RPMI8226 (cell line): ENCODE measurements at regions not wholly inside any gene's neighbourhood (a gene's known extent, or its start where the extent isn't known, plus 50 kb on each side); places are given as distances from the start of the nearest gene placed in this dataset.
"Not testable (repeated sequence)": the region's sequence is repeated elsewhere in the genome, so short reads cannot be mapped to it uniquely, and the experiment has no call there.

Source experiments
- DNase-seq: peaks from one replicate; pipeline ENCODE4 v3.0.0-alpha.2; 2015

GRCh38 chr15:30688684-30689083 lies 62.8 kb downstream of the ARHGAP11B start:
- DNase-seq: not testable (repeated sequence)

- DNase-seq: not testable (repeated sequence)
Observed at GRCh38 chr15:30690153-30690552, 64.2 kb downstream of the ARHGAP11B start.

- DNase-seq: not testable (repeated sequence)
Observed at GRCh38 chr15:30695811-30696210, 69.9 kb downstream of the ARHGAP11B start.

- DNase-seq: not testable (repeated sequence)
Observed at GRCh38 chr15:30696439-30697314, 70.7 kb downstream of the ARHGAP11B start.

GRCh38 chr15:30697315-30697685 lies 71.4 kb downstream of the ARHGAP11B start:
- not testable (repeated sequence) for DNase-seq

- not testable (repeated sequence) for DNase-seq
Observed at GRCh38 chr15:30700006-30700597, 74.2 kb downstream of the ARHGAP11B start.

- DNase-seq: not testable (repeated sequence)
Observed at GRCh38 chr15:30707976-30708685, 82.2 kb downstream of the ARHGAP11B start.

- DNase-seq: not testable (repeated sequence)
Observed at GRCh38 chr15:30708809-30709208, 82.9 kb downstream of the ARHGAP11B start.

- not testable (repeated sequence) for DNase-seq
Observed at GRCh38 chr15:30718038-30718643, 92.2 kb downstream of the ARHGAP11B start.

GRCh38 chr15:30719363-30719762 lies 93.4 kb downstream of the ARHGAP11B start:
- DNase-seq: not testable (repeated sequence)

GRCh38 chr15:30720825-30721224 lies 94.9 kb downstream of the ARHGAP11B start:
- not testable (repeated sequence) for DNase-seq

GRCh38 chr15:30721529-30721928 lies 95.6 kb downstream of the ARHGAP11B start:
- DNase-seq: not testable (repeated sequence)

GRCh38 chr15:30723540-30724175 lies 97.7 kb downstream of the ARHGAP11B start:
- DNase-seq: not testable (repeated sequence)

- DNase-seq: not testable (repeated sequence)
Observed at GRCh38 chr15:30729880-30730590, 104.1 kb downstream of the ARHGAP11B start.

GRCh38 chr15:30730633-30731032 lies 104.7 kb downstream of the ARHGAP11B start:
- DNase-seq: not testable (repeated sequence)

GRCh38 chr15:30732100-30732499 lies 106.2 kb downstream of the ARHGAP11B start:
- DNase-seq: not testable (repeated sequence)

GRCh38 chr15:30735884-30736564 lies 110.1 kb downstream of the ARHGAP11B start:
- DNase-seq: not testable (repeated sequence)

GRCh38 chr15:30742796-30743195 lies 116.9 kb downstream of the ARHGAP11B start:
- not testable (repeated sequence) for DNase-seq

GRCh38 chr15:30749048-30749447 lies 123.1 kb downstream of the ARHGAP11B start:
- not testable (repeated sequence) for DNase-seq

- DNase-seq: not testable (repeated sequence)
Observed at GRCh38 chr15:30755036-30755687, 129.2 kb downstream of the ARHGAP11B start.
